HAP-1 (cell line): ENCODE measurements at regions not wholly inside any gene's neighbourhood (a gene's known extent, or its start where the extent isn't known, plus 50 kb on each side); places are given as distances from the start of the nearest gene placed in this dataset.

ENCODE experiments used
- DNase-seq, 2 experiments: peaks; one replicate each; pipeline ENCODE4 v3.0.0-alpha.2; 2016 to 2020; ENCODE audit warnings: low spot score in 2 of 2
- H3K27me3 ChIP-seq: fragments of 250-450 bp; sonication (Bioruptor Pico); 2 replicates; pipeline ENCODE4 v1.5.1; 2020; ENCODE audit warnings: low read depth, mild to moderate bottlenecking, moderate library complexity
- H3K36me3 ChIP-seq: fragments of 250-450 bp; sonication (Bioruptor Pico); replicated peaks from 2 replicates; pipeline ENCODE4 v1.5.1; 2020; ENCODE audit warnings: mild to moderate bottlenecking
- H3K4me1 ChIP-seq: fragments of 250-450 bp; sonication (Bioruptor Pico); 2 replicates; pipeline ENCODE4 v1.5.1; 2020; ENCODE audit warnings: mild to moderate bottlenecking
- H3K4me3 ChIP-seq: fragments of 250-450 bp; sonication (Bioruptor Pico); 2 replicates; pipeline ENCODE4 v1.5.1; 2020; ENCODE audit warnings: mild to moderate bottlenecking, moderate library complexity
- H3K9me3 ChIP-seq: fragments of 250-450 bp; sonication (Bioruptor Pico); 2 replicates; pipeline ENCODE4 v1.5.1; 2020; ENCODE audit warnings: mild to moderate bottlenecking, moderate library complexity
- in situ Hi-C: fragments of 300-500 bp; cut with MboI; formaldehyde crosslinking; loops from 3 replicates; pipeline ENCODE4 v1.14.3; 2020; ENCODE audit warnings: low sequenced_read_pairs, inconsistent platforms, mixed read lengths

- Histone ChIP-seq H3K4me1 (no peaks in the 10 kb centered on the region), H3K9me3 (no peaks in the 10 kb centered on the region), H3K4me3 (no peak overlapping the region), H3K36me3 (no peaks in the 10 kb centered on the region), H3K27me3 (no peaks in the 10 kb centered on the region)
- in situ Hi-C loops: no loop called here
- no peak for DNase-seq
Measured at GRCh38 chr11:127552446-127552845, 551.9 kb upstream of the KIRREL3 start.

DNA sequence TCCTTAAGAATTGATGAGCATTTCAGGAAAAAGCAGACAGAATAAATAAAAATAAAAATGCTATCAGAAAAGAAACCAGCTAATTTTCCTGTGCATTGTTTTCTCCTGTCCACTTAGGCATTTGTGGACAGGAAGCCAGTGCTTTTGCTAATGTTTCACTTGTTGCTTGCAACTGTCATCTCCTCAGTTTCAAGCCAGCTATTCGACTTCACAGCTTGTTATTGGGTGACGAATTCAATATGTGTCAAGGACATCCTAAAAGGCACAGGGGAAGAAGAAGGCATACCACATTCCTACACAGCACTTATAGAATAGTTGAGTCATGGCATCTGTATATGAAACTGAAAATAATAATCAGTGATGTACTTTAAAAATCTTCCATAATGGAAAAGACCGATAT is 530.6 kb upstream of the KIRREL3 start:
- Histone ChIP-seq H3K4me3 (no peak overlapping the region), H3K4me1 (no peaks in the 10 kb centered on the region), H3K27me3 (no peaks in the 10 kb centered on the region), H3K9me3 (no peaks in the 10 kb centered on the region), H3K36me3 (no peaks in the 10 kb centered on the region)
- in situ Hi-C loops: no loop called here
- DNase-seq: no peak

DNA sequence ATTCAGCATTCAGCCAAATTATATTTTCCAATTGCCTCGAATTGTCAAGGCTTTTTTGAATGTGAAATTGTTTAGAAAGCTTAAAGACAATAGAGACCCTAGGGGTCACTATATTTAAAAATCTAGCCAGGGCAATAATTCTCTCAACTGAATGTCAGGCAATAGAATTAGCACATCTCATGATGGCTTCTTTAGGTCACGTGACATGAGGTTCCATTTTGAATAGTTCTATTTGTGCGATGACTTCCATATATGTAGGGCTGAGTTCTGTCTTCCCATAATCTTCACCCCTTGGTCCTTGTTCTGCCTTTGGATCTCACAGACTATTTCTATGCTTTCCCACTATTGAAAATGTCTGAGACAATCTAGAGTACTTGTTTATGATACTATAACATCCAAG is 527.7 kb upstream of the KIRREL3 start:
- no peak overlapping the region for H3K4me3 ChIP-seq
- no peaks in the 10 kb centered on the region for H3K4me1 ChIP-seq
- in situ Hi-C loops: no loop called here
- no peak for DNase-seq
- H3K27me3 ChIP-seq: no peaks in the 10 kb centered on the region
- no peaks in the 10 kb centered on the region for H3K9me3 ChIP-seq
- no peaks in the 10 kb centered on the region for H3K36me3 ChIP-seq

GRCh38 chr11:127524618-127525017 is 524.0 kb upstream of the KIRREL3 start:
- Histone ChIP-seq H3K36me3 (no peaks in the 10 kb centered on the region), H3K27me3 (no peaks in the 10 kb centered on the region), H3K4me3 (no peak overlapping the region), H3K4me1 (no peaks in the 10 kb centered on the region), H3K9me3 (no peaks in the 10 kb centered on the region)
- in situ Hi-C loops: no loop called here
- no peak for DNase-seq

DNA sequence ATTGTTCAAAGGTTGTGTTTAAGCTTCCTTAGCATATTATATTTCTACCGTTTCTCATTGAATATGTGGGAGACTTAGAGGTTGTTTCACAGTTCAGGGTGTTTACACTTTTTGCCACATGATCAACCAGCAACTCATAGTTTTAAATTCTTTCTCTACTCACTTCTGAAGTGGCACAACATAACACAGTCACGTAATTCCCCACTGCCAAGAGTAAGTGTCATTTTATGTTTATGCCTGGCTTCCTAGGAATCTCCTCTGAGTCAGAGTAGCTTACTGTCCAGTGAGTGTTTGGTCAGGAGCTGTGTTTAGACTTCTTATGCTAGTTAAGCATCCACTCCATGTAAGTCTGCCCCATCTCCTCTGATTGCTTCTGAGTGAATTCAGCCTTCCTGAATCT is 520.8 kb upstream of the KIRREL3 start:
- no peaks in the 10 kb centered on the region for H3K36me3 ChIP-seq
- H3K27me3 ChIP-seq: no peaks in the 10 kb centered on the region
- in situ Hi-C loops: no loop called here
- H3K4me3 ChIP-seq: no peak overlapping the region
- H3K9me3 ChIP-seq: no peaks in the 10 kb centered on the region
- no peak for DNase-seq
- H3K4me1 ChIP-seq: no peaks in the 10 kb centered on the region

DNA sequence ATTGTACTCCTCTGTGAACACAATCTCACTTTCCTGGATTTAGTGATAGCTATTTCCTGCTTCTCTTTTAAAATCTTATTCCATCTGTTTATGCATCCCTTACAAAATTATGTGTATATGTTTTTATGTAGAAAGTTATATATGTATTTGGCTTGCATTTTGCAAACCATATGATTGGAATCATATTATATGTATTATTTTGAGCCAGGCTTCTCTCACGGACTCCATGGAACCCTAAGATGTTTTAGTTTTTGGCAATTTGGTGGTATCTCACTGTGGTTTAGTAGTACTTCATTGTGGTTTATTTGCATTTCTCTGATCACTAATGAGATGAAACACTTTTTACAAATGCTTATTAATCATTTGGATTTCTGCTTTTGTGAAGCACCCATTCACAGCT is 507.3 kb upstream of the KIRREL3 start:
- Histone ChIP-seq H3K9me3 (no peaks in the 10 kb centered on the region), H3K27me3 (no peaks in the 10 kb centered on the region), H3K36me3 (no peaks in the 10 kb centered on the region), H3K4me3 (no peak overlapping the region), H3K4me1 (no peaks in the 10 kb centered on the region)
- in situ Hi-C loops: no loop called here
- no peak for DNase-seq

- no peak for DNase-seq
- Histone ChIP-seq H3K27me3 (no peaks in the 10 kb centered on the region), H3K4me3 (no peak overlapping the region), H3K36me3 (no peaks in the 10 kb centered on the region), H3K9me3 (no peaks in the 10 kb centered on the region), H3K4me1 (no peaks in the 10 kb centered on the region)
- in situ Hi-C loops: no loop called here
Measured at GRCh38 chr11:127506647-127507046, 506.1 kb upstream of the KIRREL3 start.

DNA sequence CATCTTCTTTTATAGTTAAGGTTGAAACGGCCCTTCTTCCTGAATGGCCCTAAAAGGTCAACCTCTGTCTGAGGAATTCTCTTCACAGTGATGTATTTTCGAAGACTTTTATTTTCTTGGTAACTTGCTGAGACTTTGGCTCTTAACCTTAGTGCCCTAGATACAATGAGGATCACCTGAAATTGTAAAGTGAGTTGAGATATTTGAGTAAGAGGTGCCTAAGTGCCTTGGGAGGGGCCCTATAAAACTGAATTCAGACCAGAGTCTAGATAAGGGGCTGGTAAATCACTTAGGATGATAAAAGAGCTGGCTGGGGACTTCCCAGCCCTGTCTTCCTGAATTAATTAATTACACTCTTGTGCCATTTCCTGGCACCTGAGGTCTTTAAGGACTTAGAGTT is 505.6 kb upstream of the KIRREL3 start:
- H3K27me3 ChIP-seq: no peaks in the 10 kb centered on the region
- no peaks in the 10 kb centered on the region for H3K4me1 ChIP-seq
- H3K4me3 ChIP-seq: no peak overlapping the region
- no peaks in the 10 kb centered on the region for H3K36me3 ChIP-seq
- DNase-seq: no peak
- in situ Hi-C loops: no loop called here
- no peaks in the 10 kb centered on the region for H3K9me3 ChIP-seq

DNA sequence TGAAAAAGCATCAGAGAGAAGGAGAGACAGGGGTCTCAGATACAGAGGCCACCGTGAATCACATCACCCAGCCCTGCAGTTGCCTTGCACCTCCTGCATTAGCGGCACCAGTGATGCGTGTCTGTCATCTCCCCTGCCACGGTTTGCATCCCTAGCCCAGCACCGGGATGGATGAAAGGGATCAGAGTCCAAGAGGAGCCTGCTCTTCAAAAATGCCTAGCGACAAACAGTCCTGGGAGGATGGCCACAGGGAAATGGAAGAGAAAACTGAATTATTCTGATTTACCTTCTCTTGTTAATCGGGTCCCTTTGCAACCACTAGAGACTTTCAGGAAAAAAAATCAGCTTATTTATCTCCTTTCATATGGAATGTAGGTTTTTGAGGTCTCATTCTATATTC is 495.6 kb upstream of the KIRREL3 start:
- Histone ChIP-seq H3K4me1 (no peaks in the 10 kb centered on the region), H3K9me3 (no peaks in the 10 kb centered on the region), H3K27me3 (no peaks in the 10 kb centered on the region), H3K4me3 (no peak overlapping the region), H3K36me3 (no peaks in the 10 kb centered on the region)
- no peak for DNase-seq
- in situ Hi-C loops: no loop called here

DNA sequence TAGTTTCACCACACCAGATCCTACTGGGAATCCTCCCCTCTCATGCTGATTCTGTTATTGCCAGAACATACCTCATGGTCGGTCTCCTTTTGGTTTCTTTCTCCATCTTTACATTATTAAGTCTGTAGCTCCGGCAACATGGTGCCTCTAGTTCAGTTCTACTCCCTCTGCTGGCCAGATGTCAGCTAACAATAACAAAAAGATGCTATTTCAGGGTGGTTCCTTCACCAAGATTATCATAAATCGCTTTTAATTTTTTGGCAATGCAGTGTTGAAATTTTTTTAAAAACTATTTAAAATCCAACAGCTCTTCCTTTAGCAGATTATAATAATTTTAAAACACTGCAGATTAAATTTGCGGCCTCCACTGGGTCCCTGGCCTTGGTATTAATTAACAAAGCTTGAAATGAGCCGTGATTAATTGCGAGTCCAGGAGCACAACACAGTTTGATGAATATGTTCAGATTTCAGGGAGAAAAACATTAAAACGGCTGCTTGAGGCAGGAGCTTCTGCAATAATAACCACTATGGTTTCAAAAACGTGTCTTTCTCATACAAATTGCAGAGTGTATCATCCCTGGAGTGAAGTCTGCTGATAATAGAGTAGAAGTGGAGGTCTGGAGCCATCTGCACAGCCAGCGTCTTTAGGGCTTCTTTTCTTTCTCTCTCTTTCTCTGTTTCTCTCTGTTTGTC is 492.9 kb upstream of the KIRREL3 start:
- H3K4me3 ChIP-seq: no peak overlapping the region
- H3K4me1 ChIP-seq: no peaks in the 10 kb centered on the region
- no peaks in the 10 kb centered on the region for H3K27me3 ChIP-seq
- H3K9me3 ChIP-seq: no peaks in the 10 kb centered on the region
- in situ Hi-C loops: no loop called here
- DNase-seq: no peak
- no peaks in the 10 kb centered on the region for H3K36me3 ChIP-seq

DNA sequence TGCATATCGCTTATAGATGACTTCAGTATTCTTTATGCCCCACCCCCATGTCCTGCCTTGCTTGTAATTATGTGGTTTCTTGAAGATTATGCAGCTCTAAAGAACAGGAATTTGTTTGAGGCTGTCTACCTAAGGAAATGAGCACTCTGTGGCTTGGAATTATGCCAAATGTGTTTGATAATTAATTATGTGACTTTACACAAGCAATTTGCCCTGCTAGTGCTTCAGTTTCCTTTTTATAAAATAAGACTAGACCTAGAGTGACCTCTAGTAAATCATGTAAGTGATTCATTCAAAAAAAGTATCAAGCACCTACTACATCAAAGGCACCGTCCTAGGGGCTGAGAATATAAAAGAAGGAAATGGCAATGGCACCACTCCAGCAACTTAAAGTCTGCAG is 491.5 kb upstream of the KIRREL3 start:
- in situ Hi-C loops: no loop called here
- Histone ChIP-seq H3K4me1 (no peaks in the 10 kb centered on the region), H3K4me3 (no peak overlapping the region), H3K9me3 (no peaks in the 10 kb centered on the region), H3K36me3 (no peaks in the 10 kb centered on the region), H3K27me3 (no peaks in the 10 kb centered on the region)
- no peak for DNase-seq

DNA sequence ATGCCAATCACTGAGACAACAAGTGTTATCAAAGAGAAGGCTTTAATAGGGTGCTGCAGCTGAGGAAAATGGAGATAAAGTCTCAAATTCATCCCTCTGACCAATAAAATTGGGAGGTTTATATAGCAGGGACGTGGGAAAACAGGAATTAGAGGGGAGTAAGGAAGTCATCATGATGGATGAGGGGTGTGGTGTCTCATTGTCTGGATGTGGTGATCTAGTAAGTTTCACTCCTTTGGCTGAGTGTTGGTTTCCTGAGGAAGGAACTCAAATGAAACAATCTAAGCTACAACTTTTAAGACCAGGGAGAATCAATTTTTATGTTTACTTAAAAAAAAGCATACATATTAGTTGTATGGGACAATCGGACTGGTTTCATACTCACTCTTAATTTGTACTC is 491.0 kb upstream of the KIRREL3 start:
- Histone ChIP-seq H3K27me3 (no peaks in the 10 kb centered on the region), H3K4me1 (no peaks in the 10 kb centered on the region), H3K4me3 (no peak overlapping the region), H3K36me3 (no peaks in the 10 kb centered on the region), H3K9me3 (no peaks in the 10 kb centered on the region)
- in situ Hi-C loops: no loop called here
- no peak for DNase-seq

DNA sequence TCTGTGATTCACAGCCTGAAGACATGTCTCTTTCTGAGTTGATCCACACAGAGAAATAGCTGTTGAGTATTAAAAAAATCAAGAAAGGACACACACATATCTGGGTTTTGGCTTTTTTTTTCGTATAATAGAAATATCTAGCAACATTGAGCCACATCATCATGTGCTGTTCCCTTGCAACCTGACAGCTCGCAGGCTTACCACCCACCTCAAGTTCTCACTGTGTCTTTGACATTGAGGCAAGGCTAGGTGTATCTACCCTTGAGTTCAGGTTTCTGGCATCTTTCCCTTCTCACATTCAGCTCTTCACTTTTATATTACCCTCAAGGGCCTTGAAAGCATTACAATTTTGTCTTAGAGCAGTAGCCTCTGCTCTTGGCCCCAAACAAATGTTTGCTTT is 490.3 kb upstream of the KIRREL3 start:
- Histone ChIP-seq H3K9me3 (no peaks in the 10 kb centered on the region), H3K4me1 (no peaks in the 10 kb centered on the region), H3K27me3 (no peaks in the 10 kb centered on the region), H3K36me3 (no peaks in the 10 kb centered on the region), H3K4me3 (no peak overlapping the region)
- in situ Hi-C loops: no loop called here
- DNase-seq: no peak

DNA sequence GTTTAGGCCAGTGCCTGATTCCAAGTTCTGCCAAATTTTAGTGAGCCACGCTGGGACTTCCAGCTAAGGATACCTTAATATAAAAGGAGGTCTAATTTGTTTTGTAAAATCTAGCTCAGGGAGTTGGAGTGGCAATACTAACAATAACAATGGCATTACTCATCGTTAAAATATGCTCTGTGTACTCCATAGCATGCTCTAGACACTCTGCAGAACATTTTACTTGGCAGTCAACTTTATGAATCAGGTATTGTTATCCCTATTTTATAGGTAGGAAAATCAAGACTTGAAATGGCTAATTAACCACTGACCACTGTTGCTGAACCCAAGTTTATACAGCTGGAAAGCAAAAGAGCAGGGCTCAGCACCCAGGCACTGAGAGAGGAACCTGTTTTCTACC is 485.0 kb upstream of the KIRREL3 start:
- no peaks in the 10 kb centered on the region for H3K27me3 ChIP-seq
- no peaks in the 10 kb centered on the region for H3K36me3 ChIP-seq
- H3K9me3 ChIP-seq: no peaks in the 10 kb centered on the region
- no peak for DNase-seq
- no peak overlapping the region for H3K4me3 ChIP-seq
- in situ Hi-C loops: no loop called here
- no peaks in the 10 kb centered on the region for H3K4me1 ChIP-seq

- H3K4me1 ChIP-seq: no peaks in the 10 kb centered on the region
- no peaks in the 10 kb centered on the region for H3K36me3 ChIP-seq
- H3K27me3 ChIP-seq: no peaks in the 10 kb centered on the region
- no peaks in the 10 kb centered on the region for H3K9me3 ChIP-seq
- in situ Hi-C loops: no loop called here
- no peak for DNase-seq
- H3K4me3 ChIP-seq: no peak overlapping the region
Measured at GRCh38 chr11:127481391-127481790, 480.8 kb upstream of the KIRREL3 start.
